IPS-20b (cell line): ENCODE measurements at regions not wholly inside any gene's neighbourhood (a gene's known extent, or its start where the extent isn't known, plus 50 kb on each side); places are given as distances from the start of the nearest gene placed in this dataset.
"Not testable (repeated sequence)": the region's sequence is repeated elsewhere in the genome, so short reads cannot be mapped to it uniquely, and the experiment has no call there.

Source experiments
- H3K27ac ChIP-seq: one replicate; pipeline ENCODE4 v1.5.1; 2013; ENCODE audit warnings: low read length
- H3K27me3 ChIP-seq: 2 replicates; pipeline ENCODE4 v1.6.1; 2013; ENCODE audit warnings: mild to moderate bottlenecking, low read length, inconsistent platforms; ENCODE audit not compliant: insufficient read depth
- H3K36me3 ChIP-seq: 2 replicates; pipeline ENCODE4 v1.6.1; 2013; ENCODE audit warnings: low read depth, mild to moderate bottlenecking, inconsistent platforms, low read length, moderate library complexity; ENCODE audit not compliant: insufficient read depth
- H3K4me1 ChIP-seq: 2 replicates; pipeline ENCODE4 v1.6.1; 2013; ENCODE audit warnings: mild to moderate bottlenecking, control low read depth, inconsistent platforms, low read length, moderate library complexity; ENCODE audit not compliant: insufficient read depth
- H3K4me3 ChIP-seq: 2 replicates; pipeline ENCODE4 v1.5.1; 2013; ENCODE audit warnings: mild to moderate bottlenecking, low read length, inconsistent platforms
- H3K9ac ChIP-seq: 2 replicates; pipeline ENCODE4 v1.6.1; 2013; ENCODE audit warnings: low read depth, mild to moderate bottlenecking, inconsistent platforms, low read length, moderate library complexity
- H3K9me3 ChIP-seq: 2 replicates; pipeline ENCODE4 v1.6.1; 2013; ENCODE audit warnings: mild to moderate bottlenecking, low read depth, low read length, inconsistent platforms; ENCODE audit not compliant: insufficient read depth

GRCh38 chr6:28817808-28818145 is 106.0 kb downstream of the TRIM27 start:
- Histone ChIP-seq H3K27me3 (peaks cover 93% of the 10 kb centered on the region), H3K36me3 (no peaks in the 10 kb centered on the region), H3K4me1 (peaks cover 12% of the 10 kb centered on the region; the same call in 1 of the 2 replicates), H3K9me3 (no peaks in the 10 kb centered on the region), H3K9ac (no peak overlapping the region), H3K27ac (no peak overlapping the region), H3K4me3 (peak overlapping the region; percentile 68)

DNA sequence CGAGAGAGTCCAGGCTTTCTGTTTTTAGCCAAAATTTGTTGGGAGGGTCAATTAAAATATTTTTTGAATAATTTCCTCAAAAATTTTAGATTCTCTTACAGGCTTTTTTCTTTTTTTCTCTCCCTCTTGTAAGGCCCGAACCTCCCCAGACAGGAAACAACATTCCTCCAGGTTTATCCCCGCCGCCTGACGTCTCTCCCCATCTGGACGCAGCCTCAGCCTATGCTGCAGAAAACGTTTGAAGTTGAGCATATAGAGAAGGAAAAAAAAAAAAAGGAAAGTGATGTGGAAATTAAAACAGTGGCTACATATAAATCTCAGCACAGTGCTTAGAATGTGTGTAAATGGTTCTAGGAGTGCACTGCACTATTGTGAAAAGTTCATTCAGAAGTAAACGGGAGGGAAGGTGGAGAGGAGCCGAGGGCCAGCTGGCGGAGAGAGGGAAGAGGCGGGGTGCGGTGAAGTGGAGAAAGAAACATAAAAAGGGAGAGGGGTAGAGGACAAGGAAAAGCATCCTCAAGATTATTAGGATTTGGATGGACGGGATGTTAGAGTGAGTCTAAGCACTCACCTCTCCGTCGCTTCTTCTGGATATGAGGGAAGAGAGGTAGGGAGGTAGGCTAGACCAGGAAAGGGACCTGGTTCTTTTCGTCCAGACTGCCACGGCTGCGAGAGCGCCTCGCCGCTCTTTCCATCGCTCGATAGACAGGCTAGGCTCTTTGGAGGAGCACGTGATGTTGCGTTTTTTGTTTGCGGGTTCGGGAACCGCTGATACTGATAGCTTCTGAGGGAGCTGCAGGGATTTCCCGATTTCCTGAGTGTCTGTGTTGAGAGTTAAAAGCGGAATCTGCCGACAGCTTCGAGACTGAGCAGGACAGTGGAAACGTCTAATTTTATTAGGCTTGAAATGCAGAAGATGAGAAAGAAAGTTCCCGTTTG is 98.7 kb downstream of the TRIM27 start:
- Histone ChIP-seq H3K9ac (no peak overlapping the region; the same call in 1 of the 2 replicates), H3K4me1 (no peaks in the 10 kb centered on the region), H3K9me3 (no peaks in the 10 kb centered on the region), H3K27me3 (peaks cover 91% of the 10 kb centered on the region), H3K36me3 (no peaks in the 10 kb centered on the region), H3K27ac (no peak overlapping the region), H3K4me3 (peak overlapping the region; percentile 67)

DNA sequence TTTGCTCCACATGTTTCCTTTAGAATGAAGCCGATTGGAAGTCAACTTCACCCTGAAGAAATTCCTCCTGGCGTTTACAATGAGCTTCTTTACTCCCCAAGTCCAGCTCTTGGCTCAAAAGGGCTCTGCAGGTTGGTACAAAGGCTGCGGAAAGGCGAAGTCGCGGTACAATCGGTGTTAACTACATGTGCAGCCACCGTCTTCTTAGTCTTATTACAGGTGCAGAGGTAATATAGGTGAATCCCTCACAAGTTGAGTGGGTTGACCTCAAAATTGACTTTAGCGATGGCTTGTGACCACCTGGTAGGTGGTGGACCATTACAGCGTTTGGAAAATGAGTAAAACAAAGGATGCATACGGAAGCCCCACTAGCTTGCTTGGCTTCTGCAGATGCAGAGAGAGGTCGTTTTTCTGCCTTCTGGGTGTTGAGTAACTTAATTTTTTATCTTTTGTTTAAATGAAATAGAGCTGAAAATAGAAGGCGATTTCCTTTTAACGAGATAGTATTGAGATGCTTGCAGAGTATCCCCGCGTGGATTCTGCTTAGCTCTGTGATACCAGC is 98.0 kb downstream of the TRIM27 start:
- H3K4me3 ChIP-seq, result peak overlapping the region; percentile 67
- H3K9me3 ChIP-seq, result no peaks in the 10 kb centered on the region
- no peak overlapping the region for H3K27ac ChIP-seq
- H3K36me3 ChIP-seq, result no peaks in the 10 kb centered on the region
- peaks cover 87% of the 10 kb centered on the region for H3K27me3 ChIP-seq
- H3K4me1 ChIP-seq, result no peaks in the 10 kb centered on the region
- H3K9ac ChIP-seq, result no peak overlapping the region; the same call in 1 of the 2 replicates

GRCh38 chr6:28831683-28832082 is 92.1 kb downstream of the TRIM27 start:
- not testable (repeated sequence) for H3K4me1 ChIP-seq, H3K27ac ChIP-seq, H3K4me3 ChIP-seq, H3K36me3 ChIP-seq, H3K9me3 ChIP-seq, H3K9ac ChIP-seq
- peaks cover 47% of the 10 kb centered on the region for H3K27me3 ChIP-seq

GRCh38 chr6:28836703-28837102 is 87.1 kb downstream of the TRIM27 start:
- H3K9ac ChIP-seq, H3K4me1 ChIP-seq, H3K4me3 ChIP-seq, H3K36me3 ChIP-seq, H3K27ac ChIP-seq, H3K9me3 ChIP-seq: not testable (repeated sequence)
- peaks cover 33% of the 10 kb centered on the region for H3K27me3 ChIP-seq

- H3K9me3 ChIP-seq, result no peaks in the 10 kb centered on the region
- no peaks in the 10 kb centered on the region for H3K36me3 ChIP-seq
- peak overlapping the region; percentile 99 for H3K4me3 ChIP-seq
- no peak overlapping the region for H3K27ac ChIP-seq
- peak overlapping the region; percentile 84 for H3K9ac ChIP-seq
- peaks cover 33% of the 10 kb centered on the region for H3K27me3 ChIP-seq
- no peaks in the 10 kb centered on the region for H3K4me1 ChIP-seq
These were observed 85.5 kb downstream of the TRIM27 start for GRCh38 chr6:28838289-28838633.

DNA sequence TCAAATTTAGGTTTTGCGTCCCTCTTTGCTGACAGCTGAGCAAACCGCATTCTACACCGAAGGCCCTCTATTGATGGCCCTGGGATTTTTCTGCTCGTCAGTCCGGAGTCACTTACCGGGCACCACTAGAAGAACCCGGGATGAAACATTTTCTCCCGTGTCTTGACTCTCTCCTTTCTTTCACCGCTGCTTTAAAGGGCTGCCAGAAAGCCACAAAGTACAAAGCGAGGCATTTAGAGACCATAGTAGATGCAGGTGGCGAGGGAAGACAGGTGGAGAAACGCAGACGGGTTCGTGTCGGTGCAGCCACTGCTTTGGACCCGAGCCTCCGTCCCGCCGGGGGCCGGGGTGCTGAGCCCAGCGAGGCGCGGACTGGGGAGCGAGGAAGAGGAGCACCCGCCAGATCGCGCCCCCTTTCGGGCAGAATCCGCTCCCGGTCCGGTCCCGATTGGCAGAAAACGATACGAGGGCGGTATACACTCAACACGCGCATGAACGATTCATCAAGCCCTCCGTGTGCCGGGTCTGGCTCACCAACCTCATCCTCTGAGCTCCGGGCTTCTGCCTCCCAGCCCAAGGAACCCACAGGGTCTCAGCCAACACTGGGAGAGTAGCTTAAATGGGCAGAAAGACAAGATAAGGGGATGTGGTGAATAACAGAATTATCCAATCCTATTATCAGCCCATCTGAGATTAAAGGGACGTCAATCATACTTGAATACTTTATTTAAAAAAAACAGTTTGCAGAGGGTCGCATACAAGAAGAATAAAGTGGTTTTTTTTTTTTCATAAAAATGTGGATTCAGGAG is 84.9 kb downstream of the TRIM27 start:
- Histone ChIP-seq H3K4me1 (no peaks in the 10 kb centered on the region), H3K9ac (peak overlapping the region; percentile 84), H3K27ac (no peak overlapping the region), H3K36me3 (no peaks in the 10 kb centered on the region), H3K4me3 (peak overlapping the region; percentile 99), H3K9me3 (no peaks in the 10 kb centered on the region), H3K27me3 (peaks cover 29% of the 10 kb centered on the region)

DNA sequence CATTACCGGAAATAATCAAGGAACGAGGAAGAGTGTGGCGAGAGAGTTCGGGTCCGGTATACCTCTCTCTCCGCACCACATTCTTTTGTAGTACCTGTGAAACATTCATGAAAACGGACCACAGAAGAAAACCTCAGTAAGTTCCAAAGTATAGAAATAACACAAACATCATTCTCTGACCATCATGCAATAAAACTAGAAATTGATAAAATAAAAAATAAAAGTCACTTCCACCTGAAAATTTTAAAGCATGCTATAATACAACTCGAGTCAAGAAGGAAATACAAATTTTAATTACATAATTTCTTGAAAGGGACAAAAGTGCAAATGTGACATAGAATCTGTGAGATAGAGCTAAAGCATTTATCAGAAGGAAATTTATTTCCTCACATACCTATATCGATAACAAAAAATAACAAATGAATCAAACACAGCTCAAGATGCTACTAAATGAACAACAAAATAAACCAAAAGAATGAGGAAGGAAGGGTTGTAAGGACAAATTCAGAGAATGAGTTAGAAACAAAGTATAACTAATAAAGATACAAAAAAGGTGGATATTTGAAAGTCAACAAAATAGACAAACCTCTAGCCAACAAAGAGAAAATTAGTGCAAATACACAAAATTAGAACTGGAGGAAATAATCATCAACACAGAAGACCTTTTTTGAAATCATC is 84.2 kb downstream of the TRIM27 start:
- peak overlapping the region; percentile 99 for H3K4me3 ChIP-seq
- H3K9me3 ChIP-seq, result no peaks in the 10 kb centered on the region
- peak overlapping the region; percentile 84; the same call in 1 of the 2 replicates for H3K9ac ChIP-seq
- peaks cover 26% of the 10 kb centered on the region for H3K27me3 ChIP-seq
- no peaks in the 10 kb centered on the region for H3K36me3 ChIP-seq
- H3K27ac ChIP-seq, result no peak overlapping the region
- no peaks in the 10 kb centered on the region for H3K4me1 ChIP-seq

DNA sequence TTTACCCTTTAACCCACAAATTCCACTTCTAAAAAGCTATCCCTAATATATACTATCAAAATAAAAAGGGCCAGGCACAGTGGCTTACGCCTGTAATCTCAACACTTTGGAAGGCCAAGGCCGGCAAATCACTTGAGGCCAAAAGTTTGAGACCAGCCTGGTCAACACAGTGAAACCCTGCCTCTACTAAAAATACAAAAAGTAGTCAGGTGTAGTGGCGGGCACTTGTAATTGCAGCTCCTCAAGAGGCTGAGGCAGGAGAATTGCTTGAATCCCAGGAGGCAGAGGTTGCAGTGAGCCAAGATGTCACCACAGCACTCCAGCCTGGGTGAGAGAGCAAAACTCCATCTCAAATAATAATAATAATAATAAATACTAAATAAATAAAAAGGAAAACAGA is 82.5 kb downstream of the TRIM27 start:
- no peaks in the 10 kb centered on the region for H3K9me3 ChIP-seq
- no peak overlapping the region for H3K4me3 ChIP-seq
- H3K36me3 ChIP-seq, result no peaks in the 10 kb centered on the region
- H3K9ac ChIP-seq, result no peak overlapping the region
- H3K4me1 ChIP-seq, result no peaks in the 10 kb centered on the region
- H3K27ac ChIP-seq, result no peak overlapping the region
- peaks cover 20% of the 10 kb centered on the region for H3K27me3 ChIP-seq

DNA sequence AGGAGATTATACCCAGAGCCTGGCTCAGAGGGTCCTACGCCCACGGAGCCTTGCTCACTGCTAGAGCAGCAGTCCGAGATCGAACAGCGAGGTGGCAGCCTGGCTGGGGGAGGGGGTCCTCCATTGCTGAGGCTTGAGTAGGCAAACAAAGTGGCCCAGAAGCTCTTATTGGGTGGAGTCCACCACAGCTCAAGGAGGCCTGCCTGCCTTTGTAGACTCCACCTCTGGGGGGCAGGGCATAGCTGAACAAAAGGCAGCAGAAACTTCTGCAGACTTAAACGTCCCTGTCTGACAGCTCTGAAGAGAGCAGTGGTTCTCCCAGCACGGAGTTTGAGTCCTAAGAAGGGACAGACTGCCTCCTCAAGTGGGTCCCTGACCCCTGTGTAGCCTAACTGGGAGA is 75.0 kb downstream of the TRIM27 start:
- not testable (repeated sequence) for H3K36me3 ChIP-seq, H3K27me3 ChIP-seq, H3K9ac ChIP-seq, H3K4me1 ChIP-seq, H3K9me3 ChIP-seq, H3K27ac ChIP-seq
- H3K4me3 ChIP-seq, result peak overlapping the region; percentile 50
